Cerebellar cortex (tissue), 1 donor: ENCODE measurements at regions not wholly inside any gene's neighbourhood (a gene's known extent, or its start where the extent isn't known, plus 50 kb on each side); places are given as distances from the start of the nearest gene placed in this dataset.

ENCODE experiments used
- DNase-seq: peaks from one replicate; pipeline ENCODE4 v3.0.0-alpha.2; 2015; ENCODE audit warnings: low spot score

DNA sequence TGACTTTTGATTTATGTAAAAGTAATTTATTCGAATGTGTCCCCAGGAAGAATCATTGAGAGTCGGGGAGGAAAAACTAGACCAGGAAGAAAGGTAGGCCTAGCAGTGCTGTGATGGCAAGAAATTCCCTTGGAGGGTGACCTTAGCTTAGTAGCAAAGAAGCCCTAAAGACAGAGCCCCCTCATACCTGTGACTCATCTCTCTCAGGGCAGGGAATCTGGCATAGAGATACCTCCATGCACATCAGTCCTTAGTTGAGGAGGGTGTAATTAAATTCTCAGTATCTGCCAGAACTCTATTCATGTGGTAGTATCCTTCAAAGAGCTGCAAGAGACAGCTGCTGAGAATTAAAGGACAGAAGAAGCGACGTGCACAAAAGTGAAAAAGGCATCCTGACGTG is 360.3 kb downstream of the FBXO15 start:
- DNase-seq = no peak

DNA sequence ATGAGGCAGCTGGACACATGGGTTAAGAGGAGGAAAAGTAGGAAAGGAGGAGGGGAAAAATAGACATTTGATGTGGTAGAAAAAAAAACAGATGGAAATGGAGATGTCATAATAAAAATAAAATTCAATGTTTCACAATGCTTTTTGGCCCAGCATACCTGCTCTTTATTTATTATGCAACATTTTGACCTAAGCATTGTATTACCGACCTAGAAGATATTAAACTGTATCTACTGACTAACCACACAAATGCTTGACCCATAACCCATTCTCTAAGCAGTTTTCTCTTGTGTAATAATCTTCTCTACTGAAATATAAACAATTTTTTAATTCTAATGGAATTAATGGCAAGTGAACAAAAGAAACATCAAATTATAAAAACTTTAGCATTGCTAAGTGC is 362.3 kb downstream of the FBXO15 start:
- no peak for DNase-seq

DNA sequence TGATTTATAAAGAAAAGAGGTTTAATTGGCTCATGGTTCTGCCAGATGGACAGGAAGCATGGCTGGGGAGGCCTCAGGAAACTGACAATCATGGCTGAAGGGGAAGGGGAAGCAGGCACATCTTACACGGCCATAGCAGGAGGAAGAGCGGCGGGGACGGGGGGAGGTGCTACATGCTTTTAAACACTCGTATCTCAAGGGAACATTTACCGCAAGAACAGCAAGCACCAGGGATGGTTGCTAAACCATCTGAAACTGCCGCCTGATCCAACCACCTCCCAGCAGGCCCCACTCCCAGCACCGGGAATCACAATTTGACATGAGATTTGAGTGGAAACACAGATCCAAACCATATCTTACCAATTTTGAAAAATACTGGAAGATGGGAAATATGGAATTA is 362.8 kb downstream of the FBXO15 start:
- DNase-seq = no peak

DNA sequence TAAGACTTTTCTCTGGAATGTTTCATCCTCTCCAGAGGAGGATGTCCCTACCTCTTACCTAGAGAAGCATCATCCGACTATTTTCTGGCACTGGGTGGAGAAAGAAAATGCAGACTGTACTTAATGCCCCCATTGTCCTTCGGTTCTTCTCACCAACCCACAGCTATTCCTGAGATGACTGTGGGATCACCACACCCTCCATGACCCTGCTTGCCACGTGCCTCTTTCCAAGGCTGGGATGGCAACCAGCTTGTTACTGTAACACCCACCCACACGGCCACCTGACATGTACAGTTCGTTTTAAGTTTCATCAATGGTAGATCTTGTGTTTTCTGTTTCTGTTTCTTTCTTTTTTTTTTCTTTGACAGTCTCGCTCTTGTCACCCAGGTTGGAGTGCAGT is 365.2 kb downstream of the FBXO15 start:
- DNase-seq = no peak

DNA sequence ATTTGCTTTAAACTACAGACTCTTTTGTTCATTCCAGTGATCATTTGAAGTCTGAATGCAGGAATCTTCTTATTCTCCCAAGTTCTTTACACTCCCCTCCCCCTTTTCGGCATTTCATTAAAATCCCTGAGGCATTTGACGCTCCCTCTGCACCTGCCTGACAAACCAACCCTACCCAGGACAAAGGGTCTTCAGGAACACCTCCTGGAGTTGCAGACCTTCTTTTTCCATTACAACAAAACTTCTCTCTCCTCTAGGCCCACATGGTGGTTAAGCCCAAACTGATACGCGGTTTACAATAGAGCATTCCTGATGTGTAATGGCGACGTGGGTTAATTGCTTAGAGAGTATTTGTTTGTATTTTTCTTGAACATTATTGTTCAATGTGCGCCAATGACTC is 367.4 kb downstream of the FBXO15 start:
- DNase-seq = no peak

DNA sequence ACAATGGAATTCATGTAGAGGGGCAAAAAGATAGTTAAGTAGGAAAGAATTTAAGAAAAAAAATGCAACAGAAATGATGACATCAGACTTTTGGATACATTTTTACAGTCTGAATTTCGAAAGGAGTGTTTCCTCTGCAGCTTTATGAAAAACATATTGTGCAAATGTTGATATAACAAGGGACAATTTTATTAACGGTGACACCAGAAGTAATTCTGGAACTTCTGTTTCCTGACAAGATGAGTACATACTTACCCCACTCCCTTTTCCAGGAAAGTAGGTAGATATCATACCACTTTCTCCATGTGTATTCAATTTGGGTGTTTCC is 369.6 kb downstream of the FBXO15 start:
- no peak for DNase-seq

DNA sequence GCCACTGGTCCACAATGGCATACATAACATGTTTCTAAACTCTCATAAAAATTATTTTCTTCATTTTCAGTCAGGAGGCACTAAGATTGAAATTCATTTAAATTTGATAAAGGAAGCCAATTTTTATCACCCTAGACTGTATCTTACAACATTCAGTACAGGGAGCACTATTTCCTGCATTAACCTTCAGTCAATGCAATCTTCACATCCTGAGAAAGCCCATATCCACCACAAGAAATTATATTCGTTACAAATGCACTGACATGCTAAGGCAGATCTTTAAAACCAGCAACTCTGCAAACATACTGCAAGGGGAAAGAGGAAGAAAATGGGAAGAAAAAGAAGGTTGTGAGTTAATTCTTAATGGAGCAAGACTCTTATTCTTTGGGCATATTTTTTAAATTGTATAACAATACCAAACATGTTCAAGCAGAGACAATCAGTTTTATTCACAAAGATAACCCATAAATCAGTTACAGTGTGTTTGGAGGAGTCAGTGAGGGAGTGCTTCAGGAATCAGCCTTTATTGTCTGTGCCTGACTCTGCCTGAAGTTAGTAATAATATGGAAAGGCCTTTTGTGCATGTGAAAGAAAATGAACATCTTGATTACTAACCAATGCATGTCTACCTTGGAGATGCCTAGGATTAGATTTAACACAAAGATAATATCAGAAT is 370.1 kb downstream of the FBXO15 start:
- DNase-seq = no peak

DNA sequence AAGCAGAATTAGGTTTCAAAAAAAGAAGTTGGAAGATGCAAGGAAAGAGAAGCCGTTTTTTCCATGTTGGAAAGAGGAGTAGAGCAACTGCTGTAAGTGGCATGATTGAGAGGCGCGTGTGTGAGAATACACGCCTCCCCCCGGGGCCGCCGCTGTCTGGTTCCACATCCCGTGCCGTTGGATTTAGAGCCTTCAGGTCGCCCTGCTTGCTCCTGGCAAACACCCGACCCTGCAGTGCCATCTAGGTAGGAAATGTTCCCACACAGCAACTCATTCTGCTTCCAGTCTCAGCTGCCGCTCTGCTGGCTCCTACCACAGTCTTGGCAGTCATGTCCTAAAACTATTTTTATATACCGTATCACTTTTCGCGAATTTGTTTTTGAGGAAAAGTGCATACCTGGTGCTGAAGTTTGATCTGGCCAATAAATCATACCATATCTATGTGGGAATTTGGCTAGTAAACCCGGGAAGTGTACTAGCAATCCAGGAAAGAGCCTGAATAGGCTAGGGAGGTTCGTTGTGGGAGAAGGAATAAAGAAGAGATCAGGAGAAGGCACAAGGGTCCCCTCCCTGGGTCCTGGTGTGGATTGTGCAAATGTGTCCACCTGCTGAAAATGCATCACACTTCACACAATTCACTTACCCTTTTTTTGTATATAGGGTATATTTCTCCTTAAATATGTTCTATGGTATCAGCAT is 372.7 kb downstream of the FBXO15 start:
- DNase-seq = peak; percentile 2

DNA sequence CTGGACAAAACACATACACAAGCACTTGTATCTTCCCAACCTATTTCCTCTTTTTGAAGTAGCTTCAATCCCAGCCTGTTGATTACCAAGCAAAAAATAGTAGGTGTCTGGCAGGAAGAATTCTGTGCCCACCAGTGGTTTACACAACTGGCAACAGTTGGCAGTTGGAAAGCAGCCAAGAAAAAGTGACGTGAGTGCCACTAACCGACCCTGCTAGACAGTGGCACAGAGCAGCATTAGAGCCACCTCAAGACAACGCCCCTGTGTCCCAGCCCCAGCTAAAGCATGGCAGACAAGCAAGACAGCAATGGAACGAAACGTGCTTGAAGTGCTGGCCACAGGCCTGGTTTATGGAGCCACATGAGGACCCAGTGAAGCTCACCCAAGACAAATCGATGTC is 379.6 kb downstream of the FBXO15 start:
- no peak for DNase-seq

DNA sequence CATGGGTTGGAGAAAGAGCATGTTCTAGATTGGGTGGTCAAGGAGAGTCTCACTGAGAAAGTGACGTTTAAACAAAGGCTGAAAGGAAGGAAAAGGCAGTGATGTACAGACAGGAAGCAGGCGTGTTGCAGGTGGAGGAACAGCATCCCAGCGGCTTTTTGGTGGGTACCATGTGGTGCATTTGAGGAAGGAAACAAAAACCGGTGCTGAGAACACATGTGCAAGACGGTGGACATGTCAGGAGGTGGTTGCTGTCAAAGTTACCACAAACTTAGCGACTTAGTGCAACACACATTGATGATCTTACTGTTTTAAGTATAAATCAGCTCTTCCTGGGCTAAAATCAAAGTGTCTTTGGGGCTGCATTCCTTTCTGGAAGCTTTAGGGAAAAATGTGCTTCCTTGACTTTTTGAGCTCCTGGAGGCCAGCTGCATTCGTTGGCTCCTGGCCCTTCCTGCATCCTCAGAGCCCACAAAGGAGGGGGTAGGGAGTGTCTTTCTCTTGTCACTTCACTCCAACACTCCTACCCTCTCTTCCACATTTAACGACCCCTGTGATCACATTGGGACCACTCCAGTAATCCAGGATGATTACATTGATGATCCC is 380.6 kb downstream of the FBXO15 start:
- DNase-seq = no peak

DNA sequence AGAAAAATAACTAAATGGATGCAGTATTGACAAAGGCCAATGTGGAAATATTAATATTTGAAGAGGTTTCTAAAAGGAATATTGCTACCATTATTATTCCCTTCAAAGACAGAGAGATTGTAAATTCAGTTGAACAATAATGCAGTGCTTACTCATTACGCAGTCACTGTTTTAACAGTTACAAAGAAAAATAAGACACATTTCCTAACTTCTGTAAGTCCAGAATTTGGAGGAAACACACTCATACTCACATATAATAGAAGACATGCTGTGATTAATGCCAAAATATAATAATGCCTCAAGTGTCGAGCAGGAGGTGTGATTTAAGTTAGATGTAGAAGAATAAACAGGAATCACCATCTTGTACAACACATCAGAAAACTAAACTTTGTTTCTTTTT is 389.2 kb downstream of the FBXO15 start:
- no peak for DNase-seq

DNA sequence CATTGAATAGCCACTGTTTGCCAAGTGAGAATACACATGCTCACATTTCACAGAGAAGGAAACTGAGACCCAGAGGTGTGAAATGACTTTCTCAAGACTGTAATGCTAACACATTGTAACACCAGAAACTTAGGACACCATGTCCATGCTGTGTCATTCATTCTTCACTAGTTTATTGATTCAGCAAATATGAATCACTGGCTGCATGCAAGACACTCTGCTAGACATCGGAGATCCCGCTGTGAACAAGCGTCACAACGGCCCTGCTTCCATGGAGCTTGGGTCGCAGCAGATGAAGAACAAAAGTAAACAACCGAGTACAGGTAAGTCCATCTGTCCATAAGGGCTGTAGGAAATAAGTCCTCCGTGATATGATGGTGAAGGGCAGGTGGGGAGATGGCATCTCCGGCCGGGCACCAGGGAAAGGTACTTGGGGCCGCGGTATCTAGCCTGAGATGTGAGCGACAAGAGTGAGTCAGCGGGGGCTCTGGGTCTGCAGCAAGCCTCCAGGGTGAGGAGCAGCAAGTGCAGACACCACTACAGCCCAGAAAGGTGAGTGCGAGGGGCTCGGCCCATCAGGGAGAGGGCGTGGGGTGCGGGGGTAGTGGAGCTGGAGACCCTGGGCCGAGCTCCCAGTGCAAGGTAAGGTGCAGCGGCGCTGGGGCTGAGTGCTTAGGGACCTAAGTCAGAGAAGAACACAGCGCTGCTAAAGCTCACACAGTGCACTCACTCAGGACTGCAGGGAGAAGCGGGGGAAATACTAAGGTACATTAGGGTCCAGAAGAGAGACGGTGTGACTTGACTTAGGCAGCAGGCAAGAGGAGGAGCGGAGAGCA is 391.2 kb downstream of the FBXO15 start:
- DNase-seq = no peak

DNA sequence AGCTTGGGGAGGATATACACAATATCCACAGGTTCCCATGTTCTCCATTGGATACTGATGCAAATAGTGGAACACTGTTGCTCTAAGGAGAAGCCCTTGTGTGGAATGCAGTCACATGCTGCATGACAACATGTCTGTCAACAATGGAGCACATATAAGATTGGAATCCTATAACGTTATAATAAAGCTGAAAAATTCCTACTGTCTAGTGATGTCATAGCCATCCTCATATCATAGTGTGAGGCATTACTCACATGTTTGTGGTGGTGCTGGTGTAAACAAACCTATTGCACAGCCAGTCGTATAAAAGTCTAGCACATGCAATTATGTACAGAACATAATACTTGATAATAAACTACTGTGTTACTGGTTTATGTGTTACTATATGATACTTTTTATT is 394.7 kb downstream of the FBXO15 start:
- DNase-seq = no peak

DNA sequence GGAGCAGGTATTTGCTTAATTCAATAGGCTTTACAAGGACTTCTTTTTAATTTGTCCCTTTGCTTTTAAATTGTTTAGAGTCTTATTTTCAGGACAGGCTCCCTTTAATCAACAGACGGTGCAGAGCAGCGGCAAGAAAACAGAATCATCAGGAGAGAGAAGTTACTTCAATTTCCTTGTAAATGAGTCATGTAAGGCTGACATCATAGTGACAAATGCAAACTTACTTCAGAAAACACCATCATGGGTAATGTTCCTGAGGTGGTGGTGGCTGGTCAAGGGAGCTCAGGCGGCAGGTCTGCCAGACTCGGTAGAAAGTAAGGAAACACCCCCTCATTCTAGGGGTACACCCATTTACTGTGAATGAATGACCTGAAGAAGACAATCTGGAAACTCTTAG is 395.1 kb downstream of the FBXO15 start:
- DNase-seq = no peak

DNA sequence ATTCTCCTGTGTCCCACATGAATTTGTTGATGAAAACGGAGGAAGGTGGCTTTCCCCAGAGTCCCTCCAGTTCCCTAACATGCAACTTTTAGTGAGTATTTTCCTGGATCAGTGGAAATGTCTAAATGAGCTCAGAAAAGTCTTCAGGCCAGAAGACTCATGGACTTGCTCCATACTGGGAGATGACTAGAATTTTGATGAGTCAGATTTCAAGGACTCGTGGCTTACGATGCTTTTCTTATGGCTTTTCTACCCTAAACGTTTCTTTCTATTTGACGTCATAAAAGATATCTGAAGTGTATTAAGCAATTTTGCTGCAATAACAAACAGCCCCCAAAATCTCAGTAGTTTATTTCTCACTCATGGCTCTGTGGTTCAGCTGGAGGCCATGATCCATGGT is 397.6 kb downstream of the FBXO15 start:
- no peak for DNase-seq

DNA sequence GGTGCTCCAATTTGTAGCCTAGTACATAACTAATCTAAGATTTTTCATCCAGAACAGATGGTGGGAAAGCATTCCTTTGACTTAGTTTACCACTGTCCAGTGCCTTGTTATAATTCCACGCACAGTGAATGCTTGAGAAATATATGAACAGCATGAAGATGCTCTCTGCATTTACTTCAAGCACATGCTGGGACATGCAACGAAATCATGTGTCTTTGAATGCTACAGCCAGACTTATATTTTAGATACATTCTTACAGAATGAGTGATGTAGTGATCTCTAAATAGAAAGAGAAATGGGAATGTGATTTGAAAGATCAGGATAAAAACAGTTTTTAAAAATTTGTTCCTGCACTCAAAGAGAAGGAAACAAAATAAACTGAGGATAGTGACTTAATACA is 398.3 kb downstream of the FBXO15 start:
- DNase-seq = no peak

DNA sequence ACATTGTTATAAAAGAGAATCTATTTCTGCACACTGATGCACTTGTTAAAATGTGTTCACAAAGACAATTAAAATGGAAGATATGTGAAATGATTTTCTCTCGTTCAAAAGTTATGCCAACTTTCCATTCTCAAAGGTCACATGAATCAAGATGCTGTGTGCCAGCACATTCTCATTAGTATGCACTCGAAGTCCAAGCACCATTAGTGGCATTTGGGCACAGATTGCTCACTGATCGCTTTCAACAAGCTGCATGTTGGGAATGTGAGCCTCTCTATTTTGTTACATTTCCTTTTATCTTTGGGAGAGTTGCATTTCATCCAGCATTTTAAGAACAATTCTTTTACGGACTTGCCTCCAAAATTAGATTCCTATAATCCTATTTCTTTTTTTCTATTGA is 398.9 kb downstream of the FBXO15 start:
- no peak for DNase-seq

DNA sequence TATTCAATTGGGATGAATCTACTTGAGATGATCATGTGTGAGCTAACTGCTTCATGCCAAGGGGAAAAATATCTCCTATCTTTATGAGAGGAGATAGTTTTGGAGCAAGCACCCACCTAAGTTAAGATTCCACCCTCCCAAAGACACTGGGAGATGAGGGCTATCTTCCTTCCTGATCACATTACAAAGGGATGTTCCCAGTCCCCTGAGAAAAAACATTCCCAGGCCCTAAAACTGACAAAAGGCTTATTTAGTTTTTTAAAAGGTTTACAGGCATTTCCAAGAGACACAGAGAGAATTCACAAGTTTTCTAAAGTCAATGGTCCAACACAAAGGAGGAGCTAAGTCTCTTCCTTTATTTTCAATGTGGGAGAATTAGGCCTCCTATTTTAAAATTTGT is 401.5 kb downstream of the FBXO15 start:
- DNase-seq = no peak

DNA sequence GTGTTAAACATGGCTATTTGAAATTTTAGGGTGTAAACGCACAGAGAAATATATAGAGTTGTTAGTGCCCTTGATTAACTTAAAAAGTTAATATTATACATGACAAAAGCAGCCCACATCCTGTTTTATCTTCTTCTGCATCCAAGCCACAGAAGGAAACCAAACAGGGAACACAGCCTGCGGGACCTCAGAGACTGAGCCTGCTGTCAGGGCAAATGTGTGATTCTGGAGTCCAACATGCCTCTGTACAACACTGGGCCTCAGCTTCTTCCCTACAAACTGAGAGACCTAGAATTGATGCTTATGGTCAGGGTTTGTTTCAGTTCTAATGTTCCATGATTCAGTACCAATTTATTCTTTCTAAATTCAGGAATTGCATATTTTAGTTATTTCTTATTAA is 404.7 kb downstream of the FBXO15 start:
- DNase-seq = no peak

DNA sequence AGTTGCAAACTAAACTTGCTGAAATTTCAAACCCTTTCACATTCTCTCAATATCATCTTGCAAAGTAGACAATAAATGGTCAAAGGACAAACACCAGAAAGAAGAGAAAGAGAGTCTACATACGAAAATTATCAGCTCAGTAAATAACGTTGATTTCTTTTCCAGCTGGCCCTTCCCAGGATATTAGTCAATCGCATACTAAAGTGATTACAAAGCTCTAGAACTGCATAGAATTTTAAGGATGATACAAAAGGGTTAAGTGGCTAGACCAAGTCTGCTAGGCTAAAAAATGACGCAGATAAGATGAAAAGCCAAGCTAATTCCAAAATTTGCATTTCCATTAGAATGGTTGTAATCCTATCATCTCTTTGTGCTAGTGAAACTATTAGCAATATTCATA is 405.7 kb downstream of the FBXO15 start:
- DNase-seq = no peak

DNA sequence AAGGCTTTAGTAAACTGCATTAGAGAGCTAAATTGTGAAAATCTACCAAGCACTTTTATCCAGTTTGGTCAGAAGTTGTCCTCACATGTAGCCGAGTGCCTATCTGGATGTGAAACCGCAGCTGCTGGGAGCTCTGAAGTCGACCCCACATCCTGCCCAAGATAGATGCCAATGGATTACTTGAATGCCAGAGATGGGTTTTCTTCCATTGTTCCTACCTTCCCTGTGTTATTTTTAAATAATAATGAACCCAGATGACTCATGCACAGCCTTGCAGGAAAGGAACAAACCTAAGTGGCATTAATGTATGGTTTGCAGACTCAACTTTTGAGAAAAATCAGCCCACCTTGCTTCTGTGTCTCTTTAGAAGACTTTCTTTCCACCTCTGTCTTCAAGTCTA is 408.5 kb downstream of the FBXO15 start:
- no peak for DNase-seq

DNA sequence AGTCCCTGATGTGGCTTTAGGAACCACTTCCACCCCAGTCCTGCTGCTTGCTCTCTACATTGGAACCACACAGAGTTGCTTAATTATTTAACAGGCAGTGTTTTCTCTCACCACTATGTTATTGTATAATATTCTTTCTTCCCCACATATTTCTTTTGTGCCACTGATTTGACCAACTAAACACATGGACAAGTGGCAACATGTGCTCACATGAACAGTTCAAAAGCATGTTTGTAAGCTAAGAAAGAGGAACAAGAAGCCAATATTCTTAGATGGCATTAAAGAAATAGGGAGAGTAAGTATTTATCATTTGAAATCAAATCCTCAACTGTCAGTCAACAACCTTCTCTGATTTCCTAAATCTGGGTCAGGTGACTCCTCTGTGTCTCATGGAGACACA is 409.6 kb downstream of the FBXO15 start:
- no peak for DNase-seq

DNA sequence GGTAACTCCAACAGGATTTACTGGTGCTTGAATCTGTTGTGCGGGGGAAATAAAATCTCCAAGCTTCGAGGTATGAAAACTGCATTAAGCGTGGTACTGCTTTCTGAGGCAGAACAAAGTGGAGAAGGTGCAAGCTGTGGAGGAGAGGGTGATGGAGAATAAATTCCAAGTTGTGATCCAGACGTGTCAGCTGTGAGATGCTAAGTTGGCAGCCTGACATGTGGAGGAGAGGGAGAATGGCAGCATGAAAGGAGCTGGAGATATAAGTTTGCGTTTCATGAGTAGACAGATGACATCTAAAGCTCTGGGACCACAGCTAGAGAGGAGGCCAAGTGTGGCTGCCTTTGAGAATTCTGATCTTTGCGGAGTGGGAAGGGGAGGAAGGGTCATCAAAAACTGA is 411.8 kb downstream of the FBXO15 start:
- no peak for DNase-seq
